BE2C (cell line): ENCODE measurements at regions not wholly inside any gene's neighbourhood (a gene's known extent, or its start where the extent isn't known, plus 50 kb on each side); places are given as distances from the start of the nearest gene placed in this dataset.
A peak's percentile ranks its signal among the peaks of the same experiment; 100 is the strongest.

Experiments
- DNase-seq: peaks from one replicate; pipeline ENCODE4 v3.0.0-alpha.2; 2020
- H3K27me3 ChIP-seq: fragments of 250-450 bp; sonication (Bioruptor Pico); 2 replicates; pipeline ENCODE4 v1.5.1; 2020; ENCODE audit warnings: mild to moderate bottlenecking
- H3K36me3 ChIP-seq: fragments of 250-450 bp; sonication (Bioruptor Pico); 2 replicates; pipeline ENCODE4 v1.5.1; 2020; ENCODE audit warnings: mild to moderate bottlenecking
- H3K4me1 ChIP-seq: fragments of 250-450 bp; sonication (Bioruptor Pico); 2 replicates; pipeline ENCODE4 v1.5.1; 2020
- H3K4me3 ChIP-seq: 2 replicates; pipeline ENCODE4 v1.5.1; 2011; ENCODE audit warnings: low read depth, low read length
- H3K9me3 ChIP-seq: fragments of 250-450 bp; sonication (Bioruptor Pico); 2 replicates; pipeline ENCODE4 v1.5.1; 2020
- TF ChIP-seq, protein P1 (sequence below): IDR thresholded peaks from 2 replicates; pipeline ENCODE4 v1.5.1; 2012; ENCODE audit warnings: mild to moderate bottlenecking, low read depth, low read length

DNA sequence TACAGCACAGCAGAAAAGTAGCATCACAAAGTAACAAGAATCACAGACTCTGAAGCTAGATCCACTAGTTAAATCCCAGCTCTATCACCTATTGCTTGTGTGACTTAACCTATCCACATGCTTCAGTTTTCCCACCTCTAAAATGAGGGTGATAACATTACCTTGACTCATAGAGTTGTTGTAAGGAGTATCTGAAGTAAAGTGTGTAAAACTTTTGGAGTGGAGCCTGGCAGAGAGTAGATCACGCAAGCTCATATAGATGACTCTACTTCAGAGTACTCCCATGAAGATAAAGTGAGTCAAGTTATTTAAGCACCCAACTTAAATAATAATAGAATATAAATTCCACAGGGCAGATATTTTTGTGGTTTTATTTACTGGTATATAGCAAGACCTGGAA, 94.5 kb upstream of the FER start:
- no peak for DNase-seq
- H3K36me3 ChIP-seq: no peaks in the 10 kb centered on the region
- no peaks in the 10 kb centered on the region for H3K27me3 ChIP-seq
- no peaks in the 10 kb centered on the region for H3K4me1 ChIP-seq
- TF ChIP-seq, protein P1, sequence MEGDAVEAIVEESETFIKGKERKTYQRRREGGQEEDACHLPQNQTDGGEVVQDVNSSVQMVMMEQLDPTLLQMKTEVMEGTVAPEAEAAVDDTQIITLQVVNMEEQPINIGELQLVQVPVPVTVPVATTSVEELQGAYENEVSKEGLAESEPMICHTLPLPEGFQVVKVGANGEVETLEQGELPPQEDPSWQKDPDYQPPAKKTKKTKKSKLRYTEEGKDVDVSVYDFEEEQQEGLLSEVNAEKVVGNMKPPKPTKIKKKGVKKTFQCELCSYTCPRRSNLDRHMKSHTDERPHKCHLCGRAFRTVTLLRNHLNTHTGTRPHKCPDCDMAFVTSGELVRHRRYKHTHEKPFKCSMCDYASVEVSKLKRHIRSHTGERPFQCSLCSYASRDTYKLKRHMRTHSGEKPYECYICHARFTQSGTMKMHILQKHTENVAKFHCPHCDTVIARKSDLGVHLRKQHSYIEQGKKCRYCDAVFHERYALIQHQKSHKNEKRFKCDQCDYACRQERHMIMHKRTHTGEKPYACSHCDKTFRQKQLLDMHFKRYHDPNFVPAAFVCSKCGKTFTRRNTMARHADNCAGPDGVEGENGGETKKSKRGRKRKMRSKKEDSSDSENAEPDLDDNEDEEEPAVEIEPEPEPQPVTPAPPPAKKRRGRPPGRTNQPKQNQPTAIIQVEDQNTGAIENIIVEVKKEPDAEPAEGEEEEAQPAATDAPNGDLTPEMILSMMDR: no peak
- H3K4me3 ChIP-seq: no peak overlapping the region
- H3K9me3 ChIP-seq: no peaks in the 10 kb centered on the region

DNA sequence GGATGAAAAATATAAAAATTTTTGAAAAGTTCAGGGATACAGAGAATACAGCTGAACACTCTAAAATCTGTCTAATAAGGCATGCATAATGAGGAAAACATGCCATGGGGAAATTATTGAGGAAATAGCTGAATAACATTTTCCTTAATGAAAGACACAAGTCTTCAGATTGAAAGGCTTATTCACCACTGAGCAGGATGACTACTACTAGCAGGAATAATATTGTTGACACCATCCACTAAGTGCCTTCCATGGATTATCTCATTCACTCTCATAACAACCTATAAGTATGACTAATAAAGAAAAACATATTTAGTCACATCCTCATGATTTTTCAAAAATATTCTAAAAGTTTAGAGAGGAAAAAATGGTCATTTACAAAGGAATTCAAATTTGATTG, 96.7 kb upstream of the FER start:
- Histone ChIP-seq H3K36me3 (no peaks in the 10 kb centered on the region), H3K27me3 (no peaks in the 10 kb centered on the region), H3K4me3 (no peak overlapping the region), H3K9me3 (no peaks in the 10 kb centered on the region), H3K4me1 (no peaks in the 10 kb centered on the region)
- TF ChIP-seq, protein P1: no peak
- no peak for DNase-seq

- H3K4me1 ChIP-seq: peaks cover 4% of the 10 kb centered on the region; the same call in 1 of the 2 replicates
- H3K4me3 ChIP-seq: no peak overlapping the region
- H3K36me3 ChIP-seq: no peaks in the 10 kb centered on the region
- no peaks in the 10 kb centered on the region for H3K27me3 ChIP-seq
- TF ChIP-seq, protein P1: no peak
- no peaks in the 10 kb centered on the region for H3K9me3 ChIP-seq
- DNase-seq: no peak
Observed at GRCh38 chr5:108649646-108650045, 98.1 kb upstream of the FER start.

- no peak for DNase-seq
- TF ChIP-seq, protein P1: no peak
- H3K4me1 ChIP-seq: peaks cover 6% of the 10 kb centered on the region; the same call in 1 of the 2 replicates
- no peaks in the 10 kb centered on the region for H3K9me3 ChIP-seq
- no peaks in the 10 kb centered on the region for H3K27me3 ChIP-seq
- no peak overlapping the region for H3K4me3 ChIP-seq
- H3K36me3 ChIP-seq: no peaks in the 10 kb centered on the region
Observed at GRCh38 chr5:108649106-108649505, 98.6 kb upstream of the FER start.

GRCh38 chr5:108642170-108642906, 105.4 kb upstream of the FER start:
- Histone ChIP-seq H3K9me3 (no peaks in the 10 kb centered on the region), H3K36me3 (no peaks in the 10 kb centered on the region), H3K4me3 (peak overlapping the region; percentile 39), H3K4me1 (peaks cover 11% of the 10 kb centered on the region), H3K27me3 (no peaks in the 10 kb centered on the region)
- TF ChIP-seq, protein P1: peak; percentile 99
- peak; percentile 80 for DNase-seq

DNA sequence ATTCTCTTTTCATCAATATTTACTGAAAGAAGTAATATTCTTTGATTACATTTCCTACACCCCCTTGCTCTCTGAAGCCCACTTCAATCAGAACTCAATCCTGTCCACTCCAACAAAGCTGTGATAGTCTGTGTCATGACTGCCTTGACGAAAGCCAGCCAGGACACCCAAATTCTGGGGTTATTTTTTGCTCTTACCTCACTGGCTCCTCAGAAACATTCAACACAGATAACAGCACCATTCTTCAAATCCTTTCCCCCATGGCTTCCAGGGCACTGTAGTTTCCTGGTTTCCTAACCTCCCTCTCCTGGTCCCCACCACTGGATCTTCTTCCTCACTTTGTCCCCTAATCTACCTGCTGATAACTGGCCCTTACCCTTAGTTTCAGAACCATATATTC, 106.1 kb upstream of the FER start:
- no peak for DNase-seq
- no peaks in the 10 kb centered on the region for H3K36me3 ChIP-seq
- H3K4me1 ChIP-seq: peaks cover 11% of the 10 kb centered on the region
- TF ChIP-seq, protein P1: no peak
- no peaks in the 10 kb centered on the region for H3K9me3 ChIP-seq
- no peak overlapping the region for H3K4me3 ChIP-seq
- H3K27me3 ChIP-seq: no peaks in the 10 kb centered on the region
